ENCODE measurements at regions not wholly inside any gene's neighbourhood (a gene's known extent, or its start where the extent isn't known, plus 50 kb on each side); places are given as distances from the start of the nearest gene placed in this dataset.

GRCh38 chr12:113762155-113762881 lies 203.8 kb downstream of the RBM19 start:
- H3K4me3 Mint-ChIP-seq = no peak overlapping the region
- H3K27me3 ChIP-seq (ENCODE audit: control insufficient read depth, insufficient read depth, low read length, poor library complexity, severe bottlenecking) = peaks cover 4% of the 10 kb centered on the region
- no peaks in the 10 kb centered on the region for H3K4me1 Mint-ChIP-seq
- no peaks in the 10 kb centered on the region for H3K36me3 ChIP-seq (ENCODE audit: control insufficient read depth, insufficient read depth, low read length)
- no peaks in the 10 kb centered on the region for H3K36me3 Mint-ChIP-seq (ENCODE audit: low read depth)
- H3K9me3 ChIP-seq (ENCODE audit: control insufficient read depth, low read length) = no peaks in the 10 kb centered on the region
- no peaks in the 10 kb centered on the region for H3K9me3 Mint-ChIP-seq
- no peak overlapping the region for H3K4me3 ChIP-seq (ENCODE audit: low read length)
- H3K27ac ChIP-seq (ENCODE audit: low read depth, low read length) = peak overlapping the region; percentile 81
- WGBS, 2 experiments (ENCODE audit: insufficient coverage in 1 of 2, insufficient read length in 1 of 2) = 65 to 70% methylated on average over 8 to 17 of the region's 19 CpGs
- peaks cover 1% of the 10 kb centered on the region for H3K27me3 Mint-ChIP-seq (ENCODE audit: insufficient read depth)
- TF ChIP-seq CTCF (conservative IDR thresholded peaks at IDR 0.05) = no peak
- H3K4me1 ChIP-seq (ENCODE audit: control insufficient read depth, insufficient read depth, low read length) = no peaks in the 10 kb centered on the region
- no peak overlapping the region for H3K27ac Mint-ChIP-seq
- DNase-seq = peak; percentile 67
- H3K9ac ChIP-seq (ENCODE audit: extremely low read depth, low read length, poor library complexity, severe bottlenecking) = no peak overlapping the region

GRCh38 chr12:113759135-113759534 lies 207.0 kb downstream of the RBM19 start:
- 93 to 100% methylated on average over 1 to 2 of the region's 2 CpGs for WGBS, 2 experiments (ENCODE audit: insufficient coverage in 1 of 2, insufficient read length in 1 of 2)
- DNase-seq = no peak
- no peaks in the 10 kb centered on the region for H3K36me3 ChIP-seq (ENCODE audit: control insufficient read depth, insufficient read depth, low read length)
- Mint-ChIP-seq H3K4me3 (no peak overlapping the region), H3K9me3 (no peaks in the 10 kb centered on the region), H3K4me1 (no peaks in the 10 kb centered on the region), H3K27me3 (ENCODE audit: insufficient read depth) (peaks cover 5% of the 10 kb centered on the region), H3K27ac (no peak overlapping the region), H3K36me3 (ENCODE audit: low read depth) (no peaks in the 10 kb centered on the region)
- H3K4me1 ChIP-seq (ENCODE audit: control insufficient read depth, insufficient read depth, low read length) = no peaks in the 10 kb centered on the region
- H3K9me3 ChIP-seq (ENCODE audit: control insufficient read depth, low read length) = no peaks in the 10 kb centered on the region
- H3K27ac ChIP-seq (ENCODE audit: low read depth, low read length) = no peak overlapping the region
- no peak overlapping the region for H3K9ac ChIP-seq (ENCODE audit: extremely low read depth, low read length, poor library complexity, severe bottlenecking)
- H3K27me3 ChIP-seq (ENCODE audit: control insufficient read depth, insufficient read depth, low read length, poor library complexity, severe bottlenecking) = no peaks in the 10 kb centered on the region
- TF ChIP-seq CTCF (conservative IDR thresholded peaks at IDR 0.05) = no peak
- H3K4me3 ChIP-seq (ENCODE audit: low read length) = no peak overlapping the region

GRCh38 chr12:113758165-113758924 lies 207.8 kb downstream of the RBM19 start:
- Mint-ChIP-seq H3K9me3 (no peaks in the 10 kb centered on the region), H3K4me3 (no peak overlapping the region), H3K4me1 (no peaks in the 10 kb centered on the region), H3K27me3 (ENCODE audit: insufficient read depth) (peaks cover 6% of the 10 kb centered on the region), H3K36me3 (ENCODE audit: low read depth) (no peaks in the 10 kb centered on the region), H3K27ac (no peak overlapping the region)
- no peaks in the 10 kb centered on the region for H3K4me1 ChIP-seq (ENCODE audit: control insufficient read depth, insufficient read depth, low read length)
- no peak for DNase-seq
- H3K36me3 ChIP-seq (ENCODE audit: control insufficient read depth, insufficient read depth, low read length) = no peaks in the 10 kb centered on the region
- H3K27me3 ChIP-seq (ENCODE audit: control insufficient read depth, insufficient read depth, low read length, poor library complexity, severe bottlenecking) = no peaks in the 10 kb centered on the region
- H3K9me3 ChIP-seq (ENCODE audit: control insufficient read depth, low read length) = no peaks in the 10 kb centered on the region
- TF ChIP-seq CTCF (conservative IDR thresholded peaks at IDR 0.05) = no peak
- 88 to 100% methylated on average over 3 to 6 of the region's 6 CpGs for WGBS, 2 experiments (ENCODE audit: insufficient coverage in 1 of 2, insufficient read length in 1 of 2)
- no peak overlapping the region for H3K9ac ChIP-seq (ENCODE audit: extremely low read depth, low read length, poor library complexity, severe bottlenecking)
- H3K4me3 ChIP-seq (ENCODE audit: low read length) = no peak overlapping the region
- no peak overlapping the region for H3K27ac ChIP-seq (ENCODE audit: low read depth, low read length)
